Memory B cell (primary cell): ENCODE measurements at regions not wholly inside any gene's neighbourhood (a gene's known extent, or its start where the extent isn't known, plus 50 kb on each side); places are given as distances from the start of the nearest gene placed in this dataset.
"Not testable (repeated sequence)": the region's sequence is repeated elsewhere in the genome, so short reads cannot be mapped to it uniquely, and the experiment has no call there.

Source experiments
- ATAC-seq: fragments of 150-1000 bp; cut with Tn5 transposase; 2 replicates; pipeline ENCODE4 v1.10.0; 2021; ENCODE audit warnings: low read depth, mild to moderate bottlenecking, moderate library complexity
- DNase-seq, 2 donors: peaks; one replicate each; pipeline ENCODE4 v3.0.0; 2022; ENCODE audit warnings: low spot score in 2 of 2
- H3K27ac Mint-ChIP-seq: one replicate; pipeline ENCODE4 v1.8.0; 2022; ENCODE audit warnings: mild to moderate bottlenecking, moderate library complexity, mixed read lengths
- H3K27me3 Mint-ChIP-seq: one replicate; pipeline ENCODE4 v1.8.0; 2022; ENCODE audit warnings: mixed read lengths
- H3K36me3 Mint-ChIP-seq: one replicate; pipeline ENCODE4 v1.8.0; 2022; ENCODE audit warnings: mild to moderate bottlenecking, mixed read lengths
- H3K4me1 Mint-ChIP-seq: one replicate; pipeline ENCODE4 v1.8.0; 2022; ENCODE audit warnings: mixed read lengths
- H3K4me3 Mint-ChIP-seq: one replicate; pipeline ENCODE4 v1.8.0; 2022; ENCODE audit warnings: mild to moderate bottlenecking, moderate library complexity, mixed read lengths
- H3K9me3 Mint-ChIP-seq: one replicate; pipeline ENCODE4 v1.8.0; 2022; ENCODE audit warnings: mixed read lengths

- Mint-ChIP-seq H3K9me3 (no peaks in the 10 kb centered on the region), H3K27ac (no peak overlapping the region), H3K4me3 (no peak overlapping the region), H3K27me3 (peaks cover 1% of the 10 kb centered on the region), H3K36me3 (no peaks in the 10 kb centered on the region), H3K4me1 (no peaks in the 10 kb centered on the region)
- no peak for DNase-seq
- no peak for ATAC-seq
Measured at GRCh38 chr12:97968641-97969197, 506.1 kb downstream of the RMST start.

GRCh38 chr12:97977870-97978405 lies 515.3 kb downstream of the RMST start:
- H3K36me3 Mint-ChIP-seq, result no peaks in the 10 kb centered on the region
- H3K9me3 Mint-ChIP-seq, result peaks cover 2% of the 10 kb centered on the region
- H3K27me3 Mint-ChIP-seq, result no peaks in the 10 kb centered on the region
- H3K4me1 Mint-ChIP-seq, result no peaks in the 10 kb centered on the region
- H3K27ac Mint-ChIP-seq, result no peak overlapping the region
- no peak overlapping the region for H3K4me3 Mint-ChIP-seq
- no peak for ATAC-seq
- DNase-seq, result no peak

GRCh38 chr12:97982684-97983083 lies 520.1 kb downstream of the RMST start:
- Mint-ChIP-seq H3K36me3 (no peaks in the 10 kb centered on the region), H3K27ac (no peak overlapping the region), H3K9me3 (no peaks in the 10 kb centered on the region), H3K27me3 (no peaks in the 10 kb centered on the region), H3K4me3 (no peak overlapping the region), H3K4me1 (no peaks in the 10 kb centered on the region)
- DNase-seq (no peak), ATAC-seq (no peak)

- Mint-ChIP-seq H3K36me3 (no peaks in the 10 kb centered on the region), H3K9me3 (peaks cover 1% of the 10 kb centered on the region), H3K4me3 (no peak overlapping the region), H3K27ac (no peak overlapping the region), H3K4me1 (no peaks in the 10 kb centered on the region), H3K27me3 (no peaks in the 10 kb centered on the region)
- no peak for ATAC-seq
- DNase-seq, result no peak
Measured at GRCh38 chr12:97983796-97984195, 521.2 kb downstream of the RMST start.

- Mint-ChIP-seq H3K4me1 (no peaks in the 10 kb centered on the region), H3K4me3 (no peak overlapping the region), H3K27ac (no peak overlapping the region), H3K9me3 (peaks cover 4% of the 10 kb centered on the region), H3K27me3 (no peaks in the 10 kb centered on the region), H3K36me3 (no peaks in the 10 kb centered on the region)
- DNase-seq (no peak), ATAC-seq (no peak)
Measured at GRCh38 chr12:97984436-97984835, 521.8 kb downstream of the RMST start.

- Mint-ChIP-seq H3K27ac (no peak overlapping the region), H3K36me3 (no peaks in the 10 kb centered on the region), H3K27me3 (no peaks in the 10 kb centered on the region), H3K4me1 (no peaks in the 10 kb centered on the region), H3K4me3 (no peak overlapping the region), H3K9me3 (peaks cover 4% of the 10 kb centered on the region)
- ATAC-seq (no peak), DNase-seq (no peak)
Measured at GRCh38 chr12:97984974-97985580, 522.5 kb downstream of the RMST start.

GRCh38 chr12:97985834-97986233 lies 523.2 kb downstream of the RMST start:
- no peak for DNase-seq
- Mint-ChIP-seq H3K4me3 (no peak overlapping the region), H3K36me3 (no peaks in the 10 kb centered on the region), H3K27ac (no peak overlapping the region), H3K9me3 (peaks cover 4% of the 10 kb centered on the region), H3K4me1 (no peaks in the 10 kb centered on the region), H3K27me3 (no peaks in the 10 kb centered on the region)
- ATAC-seq, result no peak

- not testable (repeated sequence) for H3K4me1 Mint-ChIP-seq, H3K27ac Mint-ChIP-seq, H3K27me3 Mint-ChIP-seq, DNase-seq, ATAC-seq, H3K36me3 Mint-ChIP-seq, H3K4me3 Mint-ChIP-seq
- peaks cover 12% of the 10 kb centered on the region for H3K9me3 Mint-ChIP-seq
Measured at GRCh38 chr12:97988588-97988987, 526.0 kb downstream of the RMST start.

- Mint-ChIP-seq H3K4me1 (no peaks in the 10 kb centered on the region), H3K27ac (no peak overlapping the region), H3K4me3 (no peak overlapping the region), H3K9me3 (peaks cover 12% of the 10 kb centered on the region), H3K27me3 (no peaks in the 10 kb centered on the region), H3K36me3 (no peaks in the 10 kb centered on the region)
- DNase-seq, result no peak
- no peak for ATAC-seq
Measured at GRCh38 chr12:97989366-97989940, 525.9 kb upstream of the TMPO start.

GRCh38 chr12:97994746-97995484 lies 520.5 kb upstream of the TMPO start:
- H3K27me3 Mint-ChIP-seq, result no peaks in the 10 kb centered on the region
- H3K27ac Mint-ChIP-seq, result no peak overlapping the region
- no peaks in the 10 kb centered on the region for H3K36me3 Mint-ChIP-seq
- H3K4me3 Mint-ChIP-seq, result no peak overlapping the region
- no peak for DNase-seq
- H3K9me3 Mint-ChIP-seq, result peaks cover 8% of the 10 kb centered on the region
- no peak for ATAC-seq
- H3K4me1 Mint-ChIP-seq, result no peaks in the 10 kb centered on the region

GRCh38 chr12:97995559-97995958 lies 519.8 kb upstream of the TMPO start:
- DNase-seq (no peak), ATAC-seq (no peak)
- no peaks in the 10 kb centered on the region for H3K4me1 Mint-ChIP-seq
- H3K27ac Mint-ChIP-seq, result no peak overlapping the region
- H3K36me3 Mint-ChIP-seq, result no peaks in the 10 kb centered on the region
- no peak overlapping the region for H3K4me3 Mint-ChIP-seq
- no peaks in the 10 kb centered on the region for H3K27me3 Mint-ChIP-seq
- peaks cover 8% of the 10 kb centered on the region for H3K9me3 Mint-ChIP-seq

- Mint-ChIP-seq H3K4me3 (no peak overlapping the region), H3K9me3 (no peaks in the 10 kb centered on the region), H3K27me3 (peaks cover 4% of the 10 kb centered on the region), H3K36me3 (no peaks in the 10 kb centered on the region), H3K27ac (no peak overlapping the region), H3K4me1 (peaks cover 6% of the 10 kb centered on the region)
- no peak for DNase-seq
- ATAC-seq, result no peak
Measured at GRCh38 chr12:98001430-98001829, 514.0 kb upstream of the TMPO start.

- H3K27me3 Mint-ChIP-seq, result peaks cover 4% of the 10 kb centered on the region
- ATAC-seq, result no peak
- no peak overlapping the region for H3K27ac Mint-ChIP-seq
- DNase-seq, result peak in 1 of 2 donors; percentile 1
- H3K36me3 Mint-ChIP-seq, result no peaks in the 10 kb centered on the region
- H3K9me3 Mint-ChIP-seq, result peaks cover 8% of the 10 kb centered on the region
- peaks cover 6% of the 10 kb centered on the region for H3K4me1 Mint-ChIP-seq
- H3K4me3 Mint-ChIP-seq, result no peak overlapping the region
Measured at GRCh38 chr12:98002887-98003493, 512.4 kb upstream of the TMPO start.

GRCh38 chr12:98007963-98008362 lies 507.4 kb upstream of the TMPO start:
- peaks cover under 1% of the 10 kb centered on the region for H3K27me3 Mint-ChIP-seq
- ATAC-seq, result no peak
- no peaks in the 10 kb centered on the region for H3K36me3 Mint-ChIP-seq
- peaks cover 1% of the 10 kb centered on the region for H3K4me1 Mint-ChIP-seq
- no peak for DNase-seq
- no peak overlapping the region for H3K27ac Mint-ChIP-seq
- H3K9me3 Mint-ChIP-seq, result peaks cover 11% of the 10 kb centered on the region
- no peak overlapping the region for H3K4me3 Mint-ChIP-seq
